ENCODE measurements at regions not wholly inside any gene's neighbourhood (a gene's known extent, or its start where the extent isn't known, plus 50 kb on each side); places are given as distances from the start of the nearest gene placed in this dataset.
"Not testable (repeated sequence)": the region's sequence is repeated elsewhere in the genome, so short reads cannot be mapped to it uniquely, and the experiment has no call there.

DNA sequence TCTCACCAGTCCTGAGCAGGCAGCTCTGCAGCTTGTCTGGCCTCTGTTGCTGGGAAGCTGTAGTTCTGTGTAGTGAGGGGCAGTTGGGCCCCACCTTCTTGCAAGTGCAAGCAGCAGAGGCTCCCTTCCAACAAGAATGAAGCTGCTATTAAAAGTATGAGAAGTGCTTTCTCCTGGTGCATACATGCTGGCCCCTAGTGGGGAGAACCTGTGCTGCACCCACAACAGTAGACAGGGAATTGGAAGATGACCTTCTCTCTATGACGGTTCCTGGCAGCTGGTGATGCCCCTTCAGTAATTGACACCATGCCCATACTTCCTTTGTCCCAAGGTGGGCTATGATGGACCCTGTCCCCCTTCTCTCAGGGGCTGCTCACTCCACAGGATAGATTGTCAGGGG lies 141.5 kb downstream of the SPIN4 start:
- intact Hi-C loops (cut with DNase I); H3K36me3 ChIP-seq; H3K27me3 ChIP-seq; H3K4me1 ChIP-seq; H3K9me3 ChIP-seq; DNase-seq; H3K27ac ChIP-seq; H3K4me3 ChIP-seq: not testable (repeated sequence)
- WGBS, 2 donors: no CpG with 5 or more reads among the region's 1 CpG

DNA sequence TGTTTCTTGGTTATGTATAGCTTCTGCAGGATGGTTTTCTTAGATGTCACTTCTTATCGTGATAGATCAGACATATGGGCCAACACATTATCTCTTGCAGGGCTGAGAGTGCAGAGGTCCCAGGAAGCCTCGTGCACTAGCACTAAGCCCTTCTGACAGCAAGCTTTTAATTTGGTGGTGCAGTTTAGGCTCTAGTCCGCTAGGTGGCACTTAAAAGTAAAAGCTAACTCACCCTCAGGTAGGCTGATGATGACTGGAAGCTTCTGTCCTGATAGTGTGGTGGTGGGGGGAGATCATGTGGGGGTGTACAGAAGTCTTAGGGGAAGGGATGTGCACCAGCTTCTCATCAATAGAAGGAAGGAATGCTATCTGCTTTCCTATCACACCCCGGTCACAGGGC lies 142.0 kb downstream of the SPIN4 start:
- H3K4me1 ChIP-seq; H3K4me3 ChIP-seq; H3K36me3 ChIP-seq; H3K27ac ChIP-seq; H3K27me3 ChIP-seq; DNase-seq; intact Hi-C loops (cut with DNase I); H3K9me3 ChIP-seq: not testable (repeated sequence)
- WGBS, 2 donors: no CpG with 5 or more reads among the region's 4 CpGs

DNA sequence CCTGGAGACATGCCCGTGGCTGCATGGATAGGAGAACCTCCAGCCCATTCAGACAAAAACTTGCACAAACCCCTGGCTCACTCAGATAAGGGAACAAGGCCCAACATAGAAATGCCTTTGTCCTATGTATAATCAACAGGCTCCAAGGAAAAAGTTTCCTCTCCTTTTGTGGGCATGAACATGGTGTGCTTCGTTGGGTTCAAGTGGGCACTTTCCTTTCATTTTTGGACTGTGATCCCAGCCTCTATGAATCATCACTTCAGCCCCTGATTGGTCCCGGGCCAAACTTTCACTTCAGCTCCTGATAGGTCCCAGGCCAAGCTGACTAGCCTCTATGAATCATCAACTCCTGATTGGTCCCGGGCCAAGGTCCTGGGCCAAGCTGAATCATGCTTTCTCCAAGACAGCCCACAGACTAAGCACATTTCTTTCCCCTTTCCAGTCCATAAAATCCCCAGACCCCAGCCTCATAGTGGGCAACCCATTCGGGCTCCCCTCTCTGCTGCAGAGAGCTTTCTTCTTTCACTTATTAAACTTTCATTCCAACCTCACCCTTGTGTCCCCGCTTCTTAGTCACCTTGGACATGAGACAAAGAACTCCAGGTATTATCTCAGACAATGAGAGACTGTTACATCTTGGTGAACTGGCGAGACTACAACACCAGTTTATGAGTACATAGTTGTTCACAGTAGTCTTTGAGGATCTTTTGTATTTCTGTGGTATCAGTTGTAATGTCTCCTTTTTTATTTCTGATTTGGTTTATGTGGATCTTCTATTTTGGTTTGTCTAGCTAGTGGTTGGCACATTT lies 146.7 kb downstream of the SPIN4 start:
- H3K4me3 ChIP-seq; DNase-seq; H3K4me1 ChIP-seq; H3K36me3 ChIP-seq; H3K27me3 ChIP-seq; H3K9me3 ChIP-seq; H3K27ac ChIP-seq; intact Hi-C loops (cut with DNase I): not testable (repeated sequence)
- WGBS, 2 donors: no CpG with 5 or more reads among the region's 7 CpGs

DNA sequence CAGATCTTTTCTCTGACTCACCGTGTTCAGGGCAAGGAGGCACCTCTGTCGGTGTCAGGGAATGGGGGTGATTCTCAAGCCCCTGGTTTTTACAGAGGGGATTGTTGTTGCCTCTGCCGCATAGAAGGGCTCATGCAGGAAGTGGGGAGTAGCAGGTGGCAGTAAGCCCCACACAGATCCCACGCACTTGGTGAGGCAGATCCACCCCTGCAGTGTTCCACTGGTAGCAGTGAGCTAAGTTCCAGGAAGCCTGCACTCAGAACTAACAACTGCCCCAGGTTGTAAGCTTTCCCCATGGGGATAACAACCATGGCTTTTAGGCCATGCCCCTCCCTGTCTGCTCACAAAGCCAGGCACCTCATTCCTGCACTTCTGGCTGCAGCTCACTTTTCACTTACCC lies 149.1 kb downstream of the SPIN4 start:
- H3K27ac ChIP-seq; H3K4me1 ChIP-seq; DNase-seq; H3K27me3 ChIP-seq; H3K9me3 ChIP-seq; H3K36me3 ChIP-seq; intact Hi-C loops (cut with DNase I); H3K4me3 ChIP-seq: not testable (repeated sequence)
- WGBS, 2 donors: no CpG with 5 or more reads among the region's 4 CpGs

DNA sequence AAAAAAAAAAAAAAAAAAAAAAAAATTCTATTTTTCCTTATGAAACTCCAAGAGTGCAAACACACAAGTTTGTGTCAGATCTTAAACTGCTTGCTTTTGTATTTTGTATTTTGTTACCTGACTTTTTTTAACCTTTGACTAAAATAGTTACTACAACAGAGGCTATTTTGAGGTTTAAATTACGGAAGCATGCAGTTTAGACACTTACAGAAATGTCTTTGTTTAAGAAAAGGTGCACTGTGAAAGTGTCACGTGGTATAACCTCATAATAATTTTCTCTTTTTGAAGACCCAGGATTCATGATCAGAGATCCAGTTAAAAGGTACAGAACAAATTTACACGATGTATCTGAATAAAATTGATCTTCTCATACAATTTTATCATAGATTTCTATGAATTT lies 152.4 kb downstream of the SPIN4 start:
- H3K27me3 ChIP-seq; H3K4me3 ChIP-seq; H3K36me3 ChIP-seq; H3K4me1 ChIP-seq; intact Hi-C loops (cut with DNase I); H3K9me3 ChIP-seq; DNase-seq; H3K27ac ChIP-seq: not testable (repeated sequence)
- WGBS, 2 donors: no CpG with 5 or more reads among the region's 3 CpGs

DNA sequence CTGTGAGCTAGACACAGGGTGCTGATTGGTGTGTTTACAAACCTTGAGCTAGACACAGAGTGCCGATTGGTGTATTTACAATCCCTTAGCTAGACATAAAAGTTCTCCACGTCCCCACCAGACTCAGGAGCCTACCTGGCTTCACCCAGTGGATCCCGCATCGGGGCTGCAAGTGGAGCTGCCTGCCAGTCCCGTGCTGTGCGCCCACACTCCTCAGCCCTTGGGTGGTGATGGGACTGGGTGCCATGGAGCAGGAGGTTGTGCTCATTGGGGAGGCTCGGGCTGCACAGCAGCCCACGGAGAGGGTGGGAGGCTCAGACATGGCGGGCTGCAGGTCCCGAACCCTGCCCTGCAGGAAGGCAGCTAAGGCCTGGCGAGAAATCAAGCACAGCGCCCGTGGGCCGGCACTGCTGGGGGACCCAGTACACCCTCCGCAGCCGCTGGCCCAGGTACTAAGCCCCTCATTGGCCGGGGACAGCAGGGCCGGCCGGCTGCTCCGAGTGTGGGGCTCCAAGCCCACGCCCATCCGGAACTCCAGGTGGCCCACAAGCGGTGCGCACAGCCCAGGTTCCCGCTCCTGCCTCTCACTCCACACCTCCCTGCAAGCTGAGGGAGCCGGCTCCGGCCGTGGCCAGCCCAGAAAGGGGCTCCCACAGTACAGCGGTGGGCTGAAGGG lies 158.6 kb downstream of the SPIN4 start:
- intact Hi-C loops (cut with DNase I); H3K4me1 ChIP-seq; H3K27me3 ChIP-seq; H3K36me3 ChIP-seq; DNase-seq; H3K9me3 ChIP-seq; H3K4me3 ChIP-seq; H3K27ac ChIP-seq: not testable (repeated sequence)
- 91 to 94% methylated on average over 29 of the region's 29 CpGs for WGBS, 2 donors

DNA sequence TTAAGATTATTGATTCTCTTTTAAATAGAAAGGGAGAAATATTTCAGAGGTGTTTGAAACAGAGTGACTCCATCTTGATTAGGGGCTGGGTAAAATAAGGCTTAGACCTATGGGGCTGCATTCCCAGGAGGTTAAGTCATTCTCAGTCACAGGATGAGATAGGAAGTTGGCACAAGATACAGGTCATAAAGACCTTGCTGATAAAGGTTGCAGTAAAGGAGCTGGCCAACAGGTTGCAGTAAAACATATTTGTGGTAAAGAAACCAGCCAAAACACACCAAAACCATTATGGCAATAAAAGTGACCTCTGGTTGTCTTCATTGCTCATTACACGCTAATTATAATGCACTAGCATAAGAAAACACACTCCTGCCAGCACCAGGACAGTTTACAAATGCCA lies 165.0 kb downstream of the SPIN4 start:
- Histone ChIP-seq H3K27me3 (no peaks in the 10 kb centered on the region), H3K4me1 (no peaks in the 10 kb centered on the region), H3K27ac (no peak overlapping the region), H3K4me3 (no peak overlapping the region), H3K9me3 (no peaks in the 10 kb centered on the region), H3K36me3 (no peaks in the 10 kb centered on the region)
- TF ChIP-seq, protein P1, sequence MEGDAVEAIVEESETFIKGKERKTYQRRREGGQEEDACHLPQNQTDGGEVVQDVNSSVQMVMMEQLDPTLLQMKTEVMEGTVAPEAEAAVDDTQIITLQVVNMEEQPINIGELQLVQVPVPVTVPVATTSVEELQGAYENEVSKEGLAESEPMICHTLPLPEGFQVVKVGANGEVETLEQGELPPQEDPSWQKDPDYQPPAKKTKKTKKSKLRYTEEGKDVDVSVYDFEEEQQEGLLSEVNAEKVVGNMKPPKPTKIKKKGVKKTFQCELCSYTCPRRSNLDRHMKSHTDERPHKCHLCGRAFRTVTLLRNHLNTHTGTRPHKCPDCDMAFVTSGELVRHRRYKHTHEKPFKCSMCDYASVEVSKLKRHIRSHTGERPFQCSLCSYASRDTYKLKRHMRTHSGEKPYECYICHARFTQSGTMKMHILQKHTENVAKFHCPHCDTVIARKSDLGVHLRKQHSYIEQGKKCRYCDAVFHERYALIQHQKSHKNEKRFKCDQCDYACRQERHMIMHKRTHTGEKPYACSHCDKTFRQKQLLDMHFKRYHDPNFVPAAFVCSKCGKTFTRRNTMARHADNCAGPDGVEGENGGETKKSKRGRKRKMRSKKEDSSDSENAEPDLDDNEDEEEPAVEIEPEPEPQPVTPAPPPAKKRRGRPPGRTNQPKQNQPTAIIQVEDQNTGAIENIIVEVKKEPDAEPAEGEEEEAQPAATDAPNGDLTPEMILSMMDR (IDR thresholded peaks at IDR 0.05): no peak
- no peak for TF ChIP-seq POLR2AphosphoS5 (IDR thresholded peaks at IDR 0.05)
- no peak for TF ChIP-seq EP300 (IDR thresholded peaks at IDR 0.05)
- no peak for TF ChIP-seq POLR2A (IDR thresholded peaks at IDR 0.05)
- no peak for DNase-seq
- intact Hi-C loops (cut with DNase I): no loop called here
- 50 to 59% methylated on average over 1 of the region's 1 CpG for WGBS, 2 donors

DNA sequence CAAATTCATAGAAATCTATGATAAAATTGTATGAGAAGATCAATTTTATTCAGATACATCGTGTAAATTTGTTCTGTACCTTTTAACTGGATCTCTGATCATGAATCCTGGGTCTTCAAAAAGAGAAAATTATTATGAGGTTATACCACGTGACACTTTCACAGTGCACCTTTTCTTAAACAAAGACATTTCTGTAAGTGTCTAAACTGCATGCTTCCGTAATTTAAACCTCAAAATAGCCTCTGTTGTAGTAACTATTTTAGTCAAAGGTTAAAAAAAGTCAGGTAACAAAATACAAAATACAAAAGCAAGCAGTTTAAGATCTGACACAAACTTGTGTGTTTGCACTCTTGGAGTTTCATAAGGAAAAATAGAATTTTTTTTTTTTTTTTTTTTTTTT lies 171.3 kb downstream of the SPIN4 start:
- H3K9me3 ChIP-seq; H3K27me3 ChIP-seq; DNase-seq; H3K4me3 ChIP-seq; H3K4me1 ChIP-seq; H3K27ac ChIP-seq; intact Hi-C loops (cut with DNase I); H3K36me3 ChIP-seq: not testable (repeated sequence)
- no CpG with 5 or more reads among the region's 3 CpGs for WGBS, 2 donors

DNA sequence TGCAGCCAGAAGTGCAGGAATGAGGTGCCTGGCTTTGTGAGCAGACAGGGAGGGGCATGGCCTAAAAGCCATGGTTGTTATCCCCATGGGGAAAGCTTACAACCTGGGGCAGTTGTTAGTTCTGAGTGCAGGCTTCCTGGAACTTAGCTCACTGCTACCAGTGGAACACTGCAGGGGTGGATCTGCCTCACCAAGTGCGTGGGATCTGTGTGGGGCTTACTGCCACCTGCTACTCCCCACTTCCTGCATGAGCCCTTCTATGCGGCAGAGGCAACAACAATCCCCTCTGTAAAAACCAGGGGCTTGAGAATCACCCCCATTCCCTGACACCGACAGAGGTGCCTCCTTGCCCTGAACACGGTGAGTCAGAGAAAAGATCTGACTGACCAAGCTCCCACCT lies 174.6 kb downstream of the SPIN4 start:
- no CpG with 5 or more reads among the region's 4 CpGs for WGBS, 2 donors

DNA sequence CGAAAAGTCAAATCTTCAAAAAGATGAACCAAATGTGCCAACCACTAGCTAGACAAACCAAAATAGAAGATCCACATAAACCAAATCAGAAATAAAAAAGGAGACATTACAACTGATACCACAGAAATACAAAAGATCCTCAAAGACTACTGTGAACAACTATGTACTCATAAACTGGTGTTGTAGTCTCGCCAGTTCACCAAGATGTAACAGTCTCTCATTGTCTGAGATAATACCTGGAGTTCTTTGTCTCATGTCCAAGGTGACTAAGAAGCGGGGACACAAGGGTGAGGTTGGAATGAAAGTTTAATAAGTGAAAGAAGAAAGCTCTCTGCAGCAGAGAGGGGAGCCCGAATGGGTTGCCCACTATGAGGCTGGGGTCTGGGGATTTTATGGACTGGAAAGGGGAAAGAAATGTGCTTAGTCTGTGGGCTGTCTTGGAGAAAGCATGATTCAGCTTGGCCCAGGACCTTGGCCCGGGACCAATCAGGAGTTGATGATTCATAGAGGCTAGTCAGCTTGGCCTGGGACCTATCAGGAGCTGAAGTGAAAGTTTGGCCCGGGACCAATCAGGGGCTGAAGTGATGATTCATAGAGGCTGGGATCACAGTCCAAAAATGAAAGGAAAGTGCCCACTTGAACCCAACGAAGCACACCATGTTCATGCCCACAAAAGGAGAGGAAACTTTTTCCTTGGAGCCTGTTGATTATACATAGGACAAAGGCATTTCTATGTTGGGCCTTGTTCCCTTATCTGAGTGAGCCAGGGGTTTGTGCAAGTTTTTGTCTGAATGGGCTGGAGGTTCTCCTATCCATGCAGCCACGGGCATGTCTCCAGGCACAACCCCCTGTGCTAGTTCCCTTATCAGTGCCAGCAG lies 177.1 kb downstream of the SPIN4 start:
- H3K4me3 ChIP-seq; H3K4me1 ChIP-seq; intact Hi-C loops (cut with DNase I); H3K27me3 ChIP-seq; DNase-seq; H3K36me3 ChIP-seq; H3K9me3 ChIP-seq; H3K27ac ChIP-seq: not testable (repeated sequence)
- no CpG with 5 or more reads among the region's 8 CpGs for WGBS, 2 donors

More for the DNA sequence above, 174.6 kb downstream of the SPIN4 start:
- H3K27ac ChIP-seq; H3K27me3 ChIP-seq; H3K4me3 ChIP-seq; H3K4me1 ChIP-seq; H3K36me3 ChIP-seq; DNase-seq; intact Hi-C loops (cut with DNase I); H3K9me3 ChIP-seq: not testable (repeated sequence)

DNA sequence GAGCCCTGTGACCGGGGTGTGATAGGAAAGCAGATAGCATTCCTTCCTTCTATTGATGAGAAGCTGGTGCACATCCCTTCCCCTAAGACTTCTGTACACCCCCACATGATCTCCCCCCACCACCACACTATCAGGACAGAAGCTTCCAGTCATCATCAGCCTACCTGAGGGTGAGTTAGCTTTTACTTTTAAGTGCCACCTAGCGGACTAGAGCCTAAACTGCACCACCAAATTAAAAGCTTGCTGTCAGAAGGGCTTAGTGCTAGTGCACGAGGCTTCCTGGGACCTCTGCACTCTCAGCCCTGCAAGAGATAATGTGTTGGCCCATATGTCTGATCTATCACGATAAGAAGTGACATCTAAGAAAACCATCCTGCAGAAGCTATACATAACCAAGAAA lies 181.7 kb downstream of the SPIN4 start:
- DNase-seq; intact Hi-C loops (cut with DNase I); H3K36me3 ChIP-seq; H3K9me3 ChIP-seq; H3K4me3 ChIP-seq; H3K27ac ChIP-seq; H3K27me3 ChIP-seq; H3K4me1 ChIP-seq: not testable (repeated sequence)
- WGBS, 2 donors: no CpG with 5 or more reads among the region's 4 CpGs
